ENCODE measurements at regions not wholly inside any gene's neighbourhood (a gene's known extent, or its start where the extent isn't known, plus 50 kb on each side); places are given as distances from the start of the nearest gene placed in this dataset.

- H2AFZ ChIP-seq (ENCODE audit: low read length), result no peak overlapping the region
Measured at GRCh38 chr1:113223546-113223945, 150.5 kb downstream of the LRIG2 start.

More at GRCh38 chr1:113223546-113223945, 150.5 kb downstream of the LRIG2 start:
- Mint-ChIP-seq H3K9me3 (peaks cover 0 to 3% of the 10 kb centered on the region in 2 experiments; a peak in 2 of 5 replicates), H3K4me1 (peaks cover 20 to 28% of the 10 kb centered on the region in 2 experiments), H3K27ac (no peak overlapping the region; a peak in 1 of 7 replicates), H3K4me3 (no peak overlapping the region), H3K36me3 (ENCODE audit: insufficient read depth in 1 of 3, low read depth in 3 of 3) (peaks cover 0 to 4% (median 0%) of the 10 kb centered on the region in 3 experiments; a peak in 2 of 7 replicates), H3K27me3 (ENCODE audit: low read depth) (no peaks in the 10 kb centered on the region)
- H3K4ac ChIP-seq (ENCODE audit: low read depth, low read length), result no peak overlapping the region
- H3K9me3 ChIP-seq (ENCODE audit: control insufficient read depth, low read depth, low read length), result no peaks in the 10 kb centered on the region
- DNase-seq, result no peak
- H3K4me1 ChIP-seq (ENCODE audit: insufficient read depth, low read length), result no peaks in the 10 kb centered on the region; the same call in 1 of the 2 replicates
- H3K56ac ChIP-seq (ENCODE audit: insufficient read length, low read depth, low read length), result no peak overlapping the region
- H2AK5ac ChIP-seq (ENCODE audit: insufficient read length, low read length), result no peak overlapping the region
- no peak overlapping the region for H4K91ac ChIP-seq (ENCODE audit: insufficient read length, low read depth, low read length)
- H2BK20ac ChIP-seq (ENCODE audit: low read depth, low read length, poor library complexity, severe bottlenecking), result no peak overlapping the region
- H3K4me2 ChIP-seq (ENCODE audit: insufficient read depth, insufficient read length, low read length), result no peak overlapping the region
- H2BK15ac ChIP-seq (ENCODE audit: low read depth, low read length), result no peak overlapping the region
- no peak for TF ChIP-seq CTCF (conservative IDR thresholded peaks at IDR 0.05)
- no peak overlapping the region for H3T11ph ChIP-seq (ENCODE audit: low read length)
- no peak overlapping the region for H2BK12ac ChIP-seq (ENCODE audit: insufficient read length, low read depth, low read length)
- no peak overlapping the region for H3K18ac ChIP-seq (ENCODE audit: insufficient read length, low read depth, low read length)
- H3K23ac ChIP-seq (ENCODE audit: insufficient read length, low read depth, low read length), result no peak overlapping the region
- peak overlapping the region; percentile 31; the same call in 1 of the 2 replicates for H3K14ac ChIP-seq (ENCODE audit: insufficient read depth, low read length)
- WGBS (ENCODE audit: extremely low coverage, insufficient read length, low lambda C conversion rate), result no CpG with 5 or more reads among the region's 9 CpGs
- no peak overlapping the region for H3K9ac ChIP-seq (ENCODE audit: extremely low read depth, insufficient read length, low read length)
- no peak overlapping the region for H3K27ac ChIP-seq (ENCODE audit: insufficient read length, low read depth, low read length)
- H4K20me1 ChIP-seq (ENCODE audit: control insufficient read depth, insufficient read depth, insufficient read length), result no peaks in the 10 kb centered on the region
- H3K27me3 ChIP-seq (ENCODE audit: insufficient read depth, low read length), result no peaks in the 10 kb centered on the region
- H2BK120ac ChIP-seq (ENCODE audit: low read depth, low read length, poor library complexity, severe bottlenecking), result no peak overlapping the region
- no peaks in the 10 kb centered on the region for H3K79me2 ChIP-seq (ENCODE audit: insufficient read depth, low read length)
- H4K5ac ChIP-seq (ENCODE audit: insufficient read length, low read depth, low read length), result no peak overlapping the region
- H2BK5ac ChIP-seq (ENCODE audit: insufficient read length, low read length), result no peak overlapping the region
- no peak overlapping the region for H4K8ac ChIP-seq (replicated peaks; ENCODE audit: insufficient read length, low read depth, low read length)
- H3K23me2 ChIP-seq (ENCODE audit: insufficient read length, low read depth, low read length, poor library complexity, severe bottlenecking), result no peaks in the 10 kb centered on the region
- no peaks in the 10 kb centered on the region for H3K79me1 ChIP-seq (ENCODE audit: insufficient read depth, low read depth, low read length, poor library complexity, severe bottlenecking)
